IPS DF 4.7 (cell line): ENCODE measurements at regions not wholly inside any gene's neighbourhood (a gene's known extent, or its start where the extent isn't known, plus 50 kb on each side); places are given as distances from the start of the nearest gene placed in this dataset.
"Not testable (repeated sequence)": the region's sequence is repeated elsewhere in the genome, so short reads cannot be mapped to it uniquely, and the experiment has no call there.

ENCODE experiments used
- DNase-seq: peaks from one replicate; pipeline ENCODE4 v3.0.0-alpha.2; 2013; ENCODE audit warnings: low spot score; ENCODE audit errors: extremely low read depth

DNA sequence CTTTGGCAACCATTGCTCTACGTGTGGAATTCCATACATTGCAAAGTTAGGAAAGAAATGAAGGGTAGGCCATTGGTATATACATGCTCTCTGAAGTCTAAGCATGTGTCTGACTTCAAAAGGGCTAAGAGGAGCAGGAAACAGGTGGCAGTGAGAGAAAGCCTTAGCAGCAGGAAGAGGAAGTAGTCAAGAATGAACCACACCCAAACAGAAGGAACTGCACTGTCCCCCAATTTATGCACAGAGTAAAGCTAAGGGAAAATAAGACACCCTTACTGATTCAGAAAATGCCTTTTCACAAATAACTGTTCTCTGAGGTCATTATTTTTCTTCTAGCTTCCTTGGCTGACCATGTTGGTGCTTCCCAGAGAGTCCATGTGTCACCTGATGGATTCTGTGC is 575.4 kb downstream of the NTRK3 start:
- no peak for DNase-seq

DNA sequence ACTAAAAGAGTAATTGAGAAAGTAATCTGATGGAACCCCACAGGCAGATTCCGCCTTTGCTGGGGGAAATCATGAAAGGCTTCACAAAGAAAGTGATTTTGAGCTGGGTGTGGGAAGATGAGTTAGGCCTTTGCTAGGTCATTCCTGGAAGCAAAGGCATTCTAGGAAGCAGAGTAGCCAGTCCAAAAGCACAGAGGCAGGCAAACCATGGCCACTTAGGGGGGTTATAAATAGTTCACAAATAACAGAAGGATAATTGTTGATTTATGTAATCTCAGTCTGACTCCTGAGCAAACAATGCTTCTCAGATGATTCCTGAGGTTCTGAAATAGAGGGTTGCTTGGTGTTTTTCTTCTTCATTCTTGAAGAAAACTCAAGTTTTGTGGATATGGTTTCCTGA is 576.3 kb downstream of the NTRK3 start:
- no peak for DNase-seq

DNA sequence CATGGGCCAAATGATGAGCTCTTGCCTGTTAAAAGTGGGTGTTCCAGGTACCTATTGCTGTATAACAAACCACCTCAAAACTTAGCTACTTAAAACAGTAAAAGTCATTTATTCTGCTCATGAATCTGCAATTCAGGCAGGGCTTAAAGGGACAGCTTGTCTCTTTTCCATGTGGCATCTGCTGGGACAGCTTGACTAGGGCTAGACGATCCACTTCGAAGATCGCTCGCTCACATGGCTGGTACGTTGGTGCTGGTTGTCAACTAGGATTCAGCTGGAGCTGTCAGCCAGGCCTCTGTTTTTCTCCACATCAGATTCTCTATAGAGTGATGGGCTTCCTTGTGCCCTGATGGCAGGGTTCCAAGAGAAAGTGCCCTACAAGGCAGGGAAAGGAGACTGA is 581.3 kb downstream of the NTRK3 start:
- no peak for DNase-seq

DNA sequence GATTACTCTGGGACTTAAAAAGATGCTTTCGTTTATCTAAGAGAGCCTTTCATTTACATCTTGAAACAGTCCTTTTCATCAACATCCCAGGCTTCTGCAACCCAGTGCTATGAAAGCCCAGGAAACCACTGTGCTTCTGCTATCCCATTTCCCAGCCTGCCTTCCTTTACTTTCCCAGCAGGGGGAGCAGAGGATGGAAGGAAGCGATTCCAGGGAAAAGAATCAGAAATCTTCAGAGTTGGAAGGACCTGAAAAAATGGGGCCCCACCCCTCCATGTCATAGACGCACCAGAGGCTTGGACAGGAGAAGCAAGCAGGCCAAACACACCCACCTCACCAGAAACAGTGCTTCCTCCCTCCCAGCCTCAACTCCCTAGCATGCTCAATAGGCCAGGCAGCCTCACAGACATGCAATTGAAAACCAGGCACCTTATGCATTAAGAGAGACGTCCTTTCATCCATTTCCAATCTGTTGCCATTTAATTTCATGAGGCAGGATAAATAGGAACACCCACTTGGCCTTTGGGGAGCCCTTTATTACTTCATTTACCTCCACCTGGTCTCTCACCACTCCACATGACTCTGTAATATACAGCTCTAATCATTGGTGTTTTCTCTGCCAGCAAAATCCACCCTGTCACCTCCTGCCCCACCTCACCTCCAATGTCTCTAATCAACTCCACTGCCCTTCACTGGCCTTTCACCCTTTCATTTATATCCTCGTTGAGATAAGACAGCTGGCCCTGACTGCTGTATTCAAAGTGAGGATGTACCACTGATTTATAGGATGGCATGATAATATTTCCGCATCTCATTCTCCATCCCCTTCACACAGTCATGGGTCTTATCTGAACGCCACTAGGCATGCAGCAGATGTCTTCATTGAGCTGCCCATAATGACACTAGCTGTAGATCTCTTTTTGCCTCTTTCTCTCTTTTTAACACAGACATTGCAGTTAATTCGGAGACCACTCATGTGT is 583.9 kb downstream of the NTRK3 start:
- peak; percentile 28 for DNase-seq

DNA sequence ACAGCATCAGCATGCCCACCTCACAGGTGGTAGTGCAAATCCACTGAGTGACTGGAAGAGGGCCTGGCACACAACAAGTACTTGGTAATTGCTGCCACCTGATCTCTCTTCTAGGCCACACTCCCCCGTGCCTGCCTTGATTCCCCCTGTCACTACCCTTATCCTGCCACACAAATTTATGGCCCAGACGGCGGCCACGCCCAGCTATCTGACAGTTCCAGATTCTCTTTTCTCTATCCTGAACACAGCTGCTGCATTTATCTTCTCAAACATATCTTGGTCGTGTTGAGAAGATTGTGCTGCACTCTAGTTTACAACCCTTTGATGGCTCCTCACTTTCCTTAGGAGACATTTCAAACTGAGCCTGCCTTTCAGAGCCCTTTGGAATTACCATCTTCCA is 585.2 kb downstream of the NTRK3 start:
- no peak for DNase-seq

DNA sequence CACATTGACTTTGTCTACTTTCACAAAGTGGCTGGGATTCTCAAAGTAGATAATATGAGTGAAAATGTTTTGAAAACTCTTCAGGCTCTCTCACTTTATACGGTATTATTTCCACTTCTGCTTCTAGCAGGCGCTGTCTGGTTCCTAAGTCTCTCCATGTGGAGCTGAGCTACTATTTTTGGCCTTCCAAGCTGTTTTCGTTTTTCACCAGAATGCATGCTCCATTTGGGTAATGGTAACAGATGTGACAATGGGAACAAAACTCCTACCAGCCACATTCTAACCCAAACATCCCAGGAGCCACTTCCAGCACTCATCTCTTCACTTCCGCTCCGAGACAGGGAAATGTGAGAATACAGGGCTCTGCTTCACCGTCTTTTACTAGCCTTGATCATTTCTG is 586.7 kb downstream of the NTRK3 start:
- no peak for DNase-seq

DNA sequence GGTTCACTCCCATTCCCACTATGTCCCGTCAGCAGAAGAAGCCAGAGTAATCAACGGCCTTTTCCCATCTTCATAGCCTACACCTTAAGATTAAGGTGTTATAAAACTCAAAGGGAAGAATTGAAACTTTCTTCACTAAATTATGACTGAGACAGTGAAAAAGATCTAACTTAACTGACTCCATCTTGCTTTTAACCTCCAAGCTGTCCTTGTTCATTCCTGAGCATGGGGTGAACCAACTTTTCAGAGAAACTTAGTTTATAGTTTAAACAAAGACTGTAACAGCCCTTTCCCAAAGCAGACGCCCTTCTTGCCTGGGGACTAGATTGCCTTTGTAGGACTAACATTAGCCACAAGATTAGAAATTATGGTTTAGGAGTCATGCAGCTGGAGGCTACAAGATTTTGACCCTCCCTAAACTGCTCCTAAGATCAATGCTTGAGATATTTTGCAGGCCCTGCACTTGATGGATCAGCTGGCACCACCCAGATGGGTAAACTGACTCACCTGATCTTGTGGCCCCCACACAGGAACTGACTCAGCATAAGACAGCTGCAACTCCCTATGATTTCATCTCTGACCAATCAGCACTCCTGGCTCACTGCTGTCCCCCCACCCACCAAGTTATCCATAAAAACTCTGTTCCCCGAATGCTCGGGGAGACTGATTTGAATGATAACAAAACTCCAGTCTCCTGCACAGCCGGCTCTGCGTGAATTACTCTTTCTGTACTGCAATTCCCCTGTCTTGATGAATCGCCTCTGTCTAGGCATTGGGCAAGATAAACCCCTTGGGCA is 587.6 kb downstream of the NTRK3 start:
- not testable (repeated sequence) for DNase-seq

DNA sequence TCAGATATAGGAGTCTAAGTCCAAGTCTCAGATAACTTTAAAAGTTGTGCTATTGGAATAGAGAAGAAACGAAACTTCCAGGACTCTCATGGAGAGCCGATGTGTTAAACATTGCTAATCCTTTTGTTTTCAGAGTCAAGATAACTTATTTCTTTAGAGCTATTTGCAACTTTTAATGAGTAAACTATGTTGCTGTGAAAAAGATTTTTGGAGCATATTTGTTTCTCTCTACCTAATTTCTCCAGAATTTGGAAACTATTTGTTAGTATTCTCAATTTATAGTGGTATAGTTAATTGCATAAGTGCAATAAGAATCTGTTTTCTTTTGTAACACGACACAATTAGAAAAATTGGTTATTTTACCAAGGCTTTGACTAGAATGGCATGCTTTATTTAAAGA is 588.9 kb downstream of the NTRK3 start:
- DNase-seq: no peak

DNA sequence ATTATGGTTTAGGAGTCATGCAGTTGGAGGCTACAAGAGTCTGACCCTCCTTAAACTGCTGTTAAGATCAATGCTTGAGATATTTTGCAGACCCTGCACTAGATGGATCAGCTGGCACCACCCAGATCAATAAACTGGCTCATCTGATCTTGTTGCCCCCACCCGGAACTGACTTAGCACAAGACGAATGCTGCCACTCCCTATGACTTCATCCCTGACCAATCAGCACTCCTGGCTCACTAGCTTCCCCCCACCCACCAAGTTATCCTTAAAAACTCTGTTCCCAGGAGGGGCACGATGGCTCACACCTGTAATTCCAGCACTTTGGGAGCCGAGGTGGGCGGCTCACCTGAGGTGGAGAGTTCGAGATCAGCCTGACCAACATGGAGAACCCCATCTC is 594.0 kb downstream of the NTRK3 start:
- no peak for DNase-seq

DNA sequence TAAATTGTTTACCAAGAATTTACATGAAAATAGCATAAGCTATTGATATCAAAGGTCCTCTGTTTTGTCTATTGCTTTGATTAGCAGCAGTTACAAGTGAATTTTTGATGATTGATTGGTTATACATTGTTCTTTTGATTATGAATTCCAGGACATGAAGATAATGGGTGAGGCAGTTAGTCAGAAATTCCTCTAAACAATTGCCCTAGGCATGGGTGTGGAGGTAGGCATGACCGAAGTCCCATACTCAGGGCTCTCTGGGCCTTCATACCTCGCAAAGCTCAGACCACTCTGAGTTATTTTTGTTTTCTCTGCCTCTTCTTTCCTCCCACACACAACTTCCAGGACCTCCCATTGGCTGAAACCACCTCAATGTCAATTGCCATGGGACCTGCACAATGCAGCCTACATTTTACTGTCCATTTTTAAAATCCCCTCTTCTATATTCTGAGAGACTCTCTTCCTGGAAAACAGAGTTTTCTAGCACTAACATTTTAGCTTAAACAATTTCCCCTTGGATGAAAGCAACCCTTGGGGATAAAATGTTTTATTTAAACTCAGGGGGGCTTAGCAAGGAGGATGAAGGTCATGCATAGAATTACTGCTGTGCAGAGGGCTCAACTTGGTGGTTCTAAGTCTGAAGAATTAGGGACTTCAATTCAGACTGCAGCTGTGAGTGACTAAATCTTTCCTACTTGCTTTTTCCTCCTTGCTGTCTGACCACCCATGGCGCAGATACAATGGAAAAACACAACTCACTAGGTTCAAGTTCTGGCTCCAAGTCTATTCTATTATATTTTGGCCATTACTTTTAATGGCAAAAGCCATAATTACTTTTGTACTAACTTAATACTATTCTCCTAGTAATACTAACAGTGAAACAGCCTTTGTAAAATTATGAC is 594.8 kb downstream of the NTRK3 start:
- DNase-seq: no peak

DNA sequence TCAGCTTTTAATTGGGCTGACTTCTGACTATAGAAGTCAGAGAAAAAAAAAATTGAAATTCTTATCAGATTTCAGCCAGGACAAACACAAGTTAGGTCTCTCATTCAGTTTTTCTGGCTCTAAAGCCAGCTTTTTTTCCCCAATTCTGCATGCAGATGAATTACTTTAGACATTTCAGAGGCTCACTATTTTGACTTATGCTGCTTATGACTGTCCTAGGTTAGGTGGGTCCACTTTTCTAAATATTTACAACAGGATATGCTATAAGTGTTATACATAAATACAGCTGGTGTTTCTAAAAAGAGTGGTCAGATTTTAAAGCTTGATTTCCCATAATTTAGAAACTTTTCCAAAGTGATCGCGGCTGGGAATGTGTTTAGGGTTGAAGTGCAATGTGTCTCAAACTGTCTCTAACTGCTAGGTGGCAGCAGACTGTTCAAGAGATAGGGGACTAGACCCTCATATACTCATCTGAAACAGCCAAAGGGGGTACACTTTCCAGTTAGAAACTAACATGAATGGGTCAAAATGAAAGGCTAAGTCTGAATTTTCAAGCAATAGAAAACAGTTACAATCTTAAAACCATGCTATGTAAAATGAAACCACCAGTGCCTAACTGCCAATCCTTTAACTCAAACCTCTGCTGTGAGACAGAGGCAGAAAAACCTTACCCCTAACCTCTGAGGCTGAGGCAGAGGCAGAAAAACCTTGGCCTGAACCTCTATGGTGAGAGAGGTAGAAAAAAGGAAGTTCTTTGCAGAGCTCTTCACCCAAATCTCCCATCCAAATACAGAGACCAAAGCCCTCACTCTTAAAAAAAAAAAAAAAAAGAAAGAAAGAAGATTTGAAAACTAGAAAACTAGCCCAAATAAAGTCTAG is 596.0 kb downstream of the NTRK3 start:
- no peak for DNase-seq

DNA sequence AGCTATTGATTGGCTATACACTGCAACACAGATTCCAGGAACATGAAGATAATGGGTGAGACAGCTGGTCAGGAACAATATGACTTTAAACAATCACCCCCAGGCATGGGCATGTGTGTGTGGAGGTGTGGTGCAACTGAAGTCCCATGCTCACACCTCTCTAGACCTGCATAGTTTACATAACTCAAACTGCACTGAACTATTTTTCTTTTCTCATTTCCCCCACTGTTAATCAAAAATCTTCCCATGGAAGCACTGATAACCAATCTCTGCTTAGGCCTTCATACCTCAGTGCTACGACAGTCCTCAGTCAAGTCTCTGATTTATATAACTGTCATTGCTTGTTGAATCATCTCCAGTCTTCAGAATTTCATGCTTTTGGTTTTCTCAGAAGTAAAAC is 600.2 kb downstream of the NTRK3 start:
- no peak for DNase-seq

DNA sequence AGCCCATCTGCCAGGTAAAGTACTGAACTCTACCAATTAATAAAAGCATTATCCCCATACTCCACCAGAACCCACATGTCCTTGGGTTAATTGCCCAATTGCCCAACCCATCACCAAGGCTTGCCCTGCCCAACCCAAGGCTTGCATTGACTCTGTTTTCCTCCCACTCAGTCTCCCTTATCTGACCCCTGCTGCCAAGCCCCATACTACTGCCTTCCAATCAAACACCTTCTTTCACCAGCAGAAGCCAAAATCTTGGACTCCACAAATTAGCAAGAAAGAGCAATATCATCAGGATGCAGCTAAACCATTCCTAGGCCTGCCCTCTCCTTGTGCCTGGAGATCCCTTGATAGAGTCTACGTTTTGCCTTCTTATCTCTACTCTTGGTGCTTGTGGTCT is 602.9 kb downstream of the NTRK3 start:
- no peak for DNase-seq

DNA sequence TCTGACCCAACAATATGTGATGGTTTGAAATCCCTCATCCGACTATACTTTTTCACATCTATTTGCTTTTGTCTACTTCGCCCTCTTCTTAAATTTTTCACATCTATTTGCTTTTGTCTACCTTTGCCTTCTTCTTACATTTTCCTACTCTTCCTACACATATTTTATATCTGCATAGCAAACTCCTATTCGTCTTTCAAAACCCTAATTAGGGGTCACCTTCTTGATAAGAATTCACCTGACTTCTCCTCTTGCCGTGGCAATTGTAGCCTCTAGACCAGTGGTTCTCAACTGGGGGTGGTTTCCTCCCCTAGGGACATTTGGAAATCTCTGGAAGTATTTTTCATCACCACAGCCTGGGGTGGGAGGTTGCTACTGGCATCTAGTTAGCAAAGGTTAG is 607.4 kb downstream of the NTRK3 start:
- no peak for DNase-seq

DNA sequence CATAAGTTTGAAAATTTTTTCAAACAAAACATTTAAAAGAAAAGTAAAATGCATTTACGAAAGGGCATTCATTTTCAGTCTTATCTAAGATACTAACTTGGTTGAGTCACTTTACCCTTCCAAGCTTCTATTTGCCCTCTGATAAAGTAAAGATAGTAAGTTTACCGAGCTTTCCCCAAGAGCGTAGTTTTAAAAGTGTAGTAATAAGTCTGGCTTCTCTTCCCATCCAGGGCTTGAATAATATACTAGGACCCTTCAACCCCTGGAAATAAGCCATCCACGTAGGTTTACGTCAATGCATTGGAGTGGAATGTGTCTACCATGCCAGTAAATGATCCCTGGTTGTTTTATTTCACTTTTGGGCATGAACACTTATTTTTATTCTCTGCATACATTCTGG is 608.3 kb downstream of the NTRK3 start:
- no peak for DNase-seq

DNA sequence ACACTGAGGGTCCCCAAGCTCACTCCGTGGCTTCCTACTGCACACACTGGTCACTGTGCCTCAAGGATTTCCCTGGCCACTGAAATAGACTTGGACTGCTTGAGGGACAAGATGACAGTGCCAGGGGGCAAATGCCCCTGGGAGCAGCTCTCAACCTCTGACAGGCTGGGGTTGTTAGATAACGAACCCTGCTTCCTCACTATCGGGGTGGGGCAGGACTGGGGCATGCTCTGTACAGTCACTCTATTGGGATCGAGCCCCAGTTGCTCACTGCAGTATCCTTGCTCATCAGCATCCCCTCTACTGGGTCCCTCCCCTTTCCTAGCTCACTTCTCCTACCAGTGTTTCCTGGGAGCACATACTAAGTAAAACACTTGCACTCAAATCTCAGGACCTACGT is 610.8 kb downstream of the NTRK3 start:
- DNase-seq: no peak

DNA sequence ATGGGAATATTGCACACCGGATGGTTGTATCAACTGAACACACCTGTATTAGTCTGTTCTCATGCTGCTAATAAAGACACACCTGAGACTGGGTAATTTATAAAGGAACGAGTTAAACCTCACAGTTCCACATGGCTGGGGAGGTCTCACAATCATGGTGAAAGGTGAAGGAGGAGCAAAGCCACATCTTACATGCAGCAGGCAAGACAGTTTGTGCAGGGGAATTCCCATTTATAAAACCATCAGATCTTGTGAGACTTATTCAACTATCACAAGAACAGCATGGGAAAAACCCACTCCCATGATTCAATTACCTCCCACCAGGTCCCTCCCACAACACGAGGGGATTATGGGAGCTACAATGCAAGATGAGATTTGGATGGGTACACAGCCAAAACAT is 613.5 kb downstream of the NTRK3 start:
- DNase-seq: not testable (repeated sequence)

DNA sequence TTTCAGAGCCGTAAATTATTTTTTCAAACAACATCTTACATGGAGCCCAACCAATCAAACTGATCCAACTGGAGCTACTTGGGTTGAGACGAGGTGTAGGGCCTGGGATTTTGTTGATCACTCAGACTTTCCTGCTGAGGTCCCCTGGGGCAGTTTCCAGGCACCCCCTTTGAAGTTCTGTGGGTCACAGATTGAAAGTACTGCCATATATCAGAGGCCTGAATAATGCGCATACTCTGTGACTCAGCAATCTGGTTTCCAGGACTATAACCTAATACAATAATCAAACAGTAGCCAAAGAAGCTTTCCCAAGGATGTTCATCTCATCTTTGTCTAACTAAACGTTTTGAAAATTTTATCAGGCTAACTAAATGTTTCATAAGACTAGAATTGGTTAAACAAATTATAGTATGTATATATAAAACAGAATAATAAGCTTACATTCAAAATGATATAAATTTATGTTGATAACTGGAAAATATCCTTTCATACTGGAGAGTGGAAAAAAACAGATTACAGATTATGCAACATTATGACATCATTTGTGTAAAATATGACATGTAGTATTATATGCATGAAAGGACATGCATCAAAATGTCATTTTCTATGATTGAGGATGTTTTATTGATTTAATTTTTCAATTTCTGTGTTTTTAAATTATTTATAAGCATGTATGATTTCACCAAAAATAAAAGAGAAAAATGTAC is 617.1 kb downstream of the NTRK3 start:
- DNase-seq: no peak

DNA sequence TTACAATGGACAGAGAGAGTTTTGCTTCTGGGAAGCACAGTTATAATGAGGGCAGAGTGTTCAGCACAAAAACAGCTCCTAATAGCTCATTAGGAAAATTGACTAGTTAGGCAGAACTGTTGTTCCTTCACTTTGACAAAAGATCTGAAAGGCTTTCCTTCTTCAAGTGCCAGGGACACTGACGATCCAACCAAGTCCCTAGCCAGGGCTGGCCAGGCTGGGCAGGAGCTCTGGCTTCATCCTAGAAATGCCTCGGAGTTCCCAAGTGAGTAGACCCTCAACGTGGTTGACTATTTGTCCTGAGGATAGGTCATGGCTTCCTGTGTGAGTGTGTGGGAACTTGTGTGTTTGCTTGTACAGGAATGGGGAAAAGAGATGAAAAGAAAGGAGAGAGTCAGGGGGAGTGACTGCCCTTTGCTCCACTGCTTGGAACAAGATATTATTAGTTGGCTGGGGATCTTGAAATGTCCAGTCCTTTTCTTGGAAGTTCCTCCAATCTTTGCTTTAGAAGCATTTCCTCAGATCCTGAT is 617.9 kb downstream of the NTRK3 start:
- no peak for DNase-seq

DNA sequence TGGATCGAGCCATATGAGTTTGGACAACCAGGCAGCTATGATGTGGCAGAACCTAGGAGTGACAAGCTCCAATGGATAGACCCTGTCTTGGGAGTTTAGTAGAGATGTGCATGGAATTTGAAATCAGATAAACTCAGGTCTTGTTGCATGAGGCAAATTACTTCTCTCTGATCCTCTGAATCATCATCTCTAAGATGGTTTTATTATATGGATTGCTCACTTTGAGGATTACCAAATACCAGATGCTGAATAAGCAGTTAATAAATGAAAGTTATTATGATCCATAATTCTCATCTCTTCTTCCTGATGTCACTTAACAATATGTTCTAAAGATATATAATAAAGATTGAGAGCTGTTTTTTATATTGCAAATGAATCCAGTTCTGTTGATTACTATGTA is 622.2 kb downstream of the NTRK3 start:
- no peak for DNase-seq
